HepG2 (cell line): ENCODE measurements at regions not wholly inside any gene's neighbourhood (a gene's known extent, or its start where the extent isn't known, plus 50 kb on each side); places are given as distances from the start of the nearest gene placed in this dataset.

Source experiments
- ATAC-seq: fragments of 200-7000 bp; cut with Tn5 transposase; 3 replicates; pipeline ENCODE4 v1.9.1; 2020; ENCODE audit warnings: mild to moderate bottlenecking, moderate library complexity
- BruUV-seq: library from RNA; stranded (reverse); fragments of 400-500 nt; replicated peaks from 2 replicates; lab custom pipeline; 2021; lab: Mats Ljungman, UMichigan
- CTCF ChIA-PET: fragments of 300-600 bp; formaldehyde crosslinking; extraction: SDS; loops from one replicate; lab custom pipeline; 2021; ENCODE audit warnings: low total read pairs, inconsistent platforms, low intra/inter-chr PET ratio; lab: Yijun Ruan, JAX
- POLR2A ChIA-PET: fragments of 350-600 bp; sonication (Branson Sonifier 250); formaldehyde crosslinking; loops from one replicate; lab custom pipeline; 2020; ENCODE audit warnings: antibody characterized with exemption, inconsistent platforms; lab: Yijun Ruan, JAX
- DNase-seq: peaks from one replicate; pipeline ENCODE4 v3.0.0-alpha.2; 2015; ENCODE audit warnings: low spot score
- FAIRE-seq: peaks from 3 replicates; lab custom pipeline; 2011; peaks lifted over from hg19 to GRCh38; lab: Jason Lieb, UNC
- H2AFZ ChIP-seq: one replicate; pipeline ENCODE4 v1.6.1; 2011; ENCODE audit warnings: low read length, inconsistent platforms
- H3K27ac ChIP-seq: fragments of 300-600 bp; 3 replicates; pipeline ENCODE4 v1.8.0; 2011; ENCODE audit warnings: mixed run types, mild to moderate bottlenecking, mixed read lengths, low read length, inconsistent platforms; ENCODE audit not compliant: insufficient read depth; ENCODE audit errors: extremely low read length
- H3K27me3 ChIP-seq, 2 experiments: fragments of 200-600 bp in 1 of 2; 2 replicates in 1 of 2; 3 replicates in 1 of 2; pipeline versions ENCODE4 v1.6.0 to v1.8.0; 2011; ENCODE audit warnings: low read length in 2 of 2, mild to moderate bottlenecking in 2 of 2, moderate library complexity in 2 of 2, inconsistent platforms in 1 of 2; ENCODE audit not compliant: insufficient read depth in 2 of 2, control insufficient read depth in 1 of 2
- H3K36me3 ChIP-seq, 2 experiments: fragments of 200-600 bp in 1 of 2; replicated peaks in 1 of 2; 2 replicates in 1 of 2; 3 replicates in 1 of 2; pipeline versions ENCODE4 v1.5.1 to v1.8.0; 2011; ENCODE audit warnings: low read length in 2 of 2, inconsistent platforms in 1 of 2; ENCODE audit not compliant: insufficient read depth in 2 of 2, control insufficient read depth in 1 of 2
- H3K4me1 ChIP-seq: 2 replicates; pipeline ENCODE4 v1.5.1; 2012; ENCODE audit warnings: low read length, inconsistent platforms; ENCODE audit not compliant: insufficient read depth
- H3K4me2 ChIP-seq: 2 replicates; pipeline ENCODE4 v1.6.0; 2011; ENCODE audit warnings: low read depth, low read length, inconsistent platforms
- H3K4me3 ChIP-seq, 3 experiments: fragments of 200-600 bp in 1 of 3; sonication (generic), shearing (Covaris generic) in 1 of 3; replicated peaks in 1 of 3; 2 replicates each; pipeline ENCODE4 v1.5.1; 2011 to 2016; ENCODE audit warnings: low read length in 3 of 3, inconsistent platforms in 2 of 3, low read depth in 2 of 3, mild to moderate bottlenecking in 2 of 3, control low read depth in 1 of 3, mixed read lengths in 1 of 3; ENCODE audit not compliant: insufficient read depth in 1 of 3
- H3K79me2 ChIP-seq: one replicate; pipeline ENCODE4 v1.6.1; 2011; ENCODE audit warnings: low read length, inconsistent platforms; ENCODE audit not compliant: insufficient read depth
- H3K9ac ChIP-seq: 2 replicates; pipeline ENCODE4 v1.6.0; 2011; ENCODE audit warnings: mild to moderate bottlenecking, low read depth, low read length, inconsistent platforms; ENCODE audit not compliant: insufficient read depth
- H3K9me3 ChIP-seq: 2 replicates; pipeline ENCODE4 v1.5.1; 2012; ENCODE audit warnings: mild to moderate bottlenecking, low read length
- H4K20me1 ChIP-seq: 2 replicates; pipeline ENCODE4 v1.6.0; 2011; ENCODE audit warnings: inconsistent platforms, mild to moderate bottlenecking, low read length, moderate library complexity; ENCODE audit not compliant: insufficient read depth
- AFF4 ChIP-seq: sonication (generic); formaldehyde crosslinking; IDR thresholded peaks from 2 replicates; pipeline ENCODE4 v1.4.0; 2020; ENCODE audit warnings: missing genetic modification reagents
- KDM3A ChIP-seq: IDR thresholded peaks from 2 replicates; pipeline ENCODE4 v1.6.1; 2018; ENCODE audit warnings: low read depth, missing compliant biosample characterization
- NKX3-1 ChIP-seq: sonication (generic); formaldehyde crosslinking; IDR thresholded peaks from 2 replicates; pipeline ENCODE4 v1.5.0; 2020; ENCODE audit warnings: missing genetic modification reagents
- RARA ChIP-seq: IDR thresholded peaks from 2 replicates; pipeline ENCODE4 v1.6.1; 2016; ENCODE audit warnings: missing genetic modification reagents, missing compliant biosample characterization
- SIX1 ChIP-seq: sonication (generic); formaldehyde crosslinking; IDR thresholded peaks from 2 replicates; pipeline ENCODE4 v1.4.0; 2020; ENCODE audit warnings: missing genetic modification reagents, borderline replicate concordance
- SMYD3 ChIP-seq: sonication (generic); formaldehyde crosslinking; IDR thresholded peaks from 2 replicates; pipeline ENCODE4 v1.8.1; 2023; ENCODE audit warnings: mild to moderate bottlenecking, missing genetic modification reagents
- SP2 ChIP-seq: sonication (generic); formaldehyde crosslinking; IDR thresholded peaks from 2 replicates; pipeline ENCODE4 v1.5.1; 2020; ENCODE audit warnings: mild to moderate bottlenecking, missing genetic modification reagents
- ZNF232 ChIP-seq: sonication (generic); formaldehyde crosslinking; IDR thresholded peaks from 2 replicates; pipeline ENCODE4 v1.4.0; 2020; ENCODE audit warnings: missing genetic modification reagents, borderline replicate concordance
- ZNF317 ChIP-seq: sonication (generic); formaldehyde crosslinking; IDR thresholded peaks from 2 replicates; pipeline ENCODE4 v1.5.0; 2020; ENCODE audit warnings: mild to moderate bottlenecking, missing genetic modification reagents
- ZNF431 ChIP-seq: sonication (generic); formaldehyde crosslinking; IDR thresholded peaks from 2 replicates; pipeline ENCODE4 v1.9.0; 2022; ENCODE audit warnings: missing genetic modification reagents, low read depth, mild to moderate bottlenecking, borderline replicate concordance
- ZNF768 ChIP-seq: sonication (generic); formaldehyde crosslinking; IDR thresholded peaks from 2 replicates; pipeline ENCODE4 v1.4.0; 2020; ENCODE audit warnings: missing genetic modification reagents
- WGBS: methylation state at CpG from one replicate; pipeline ENCODE4 v1.1.6; 2017; ENCODE audit warnings: low lambda C conversion rate; 5-methylcytosine and 5-hydroxymethylcytosine counted together
- in situ Hi-C: cut with HindIII; loops from 2 replicates; pipeline ENCODE4 v1.10.0; 2017; ENCODE audit warnings: low pct_unique_long_range_greater_than_20kb; ENCODE audit not compliant: extremely low pct_ligation_motif_present
- intact Hi-C: fragments of 100-400 bp; cut with micrococcal nuclease; formaldehyde crosslinking; loops from one replicate; pipeline ENCODE4 v1.10.0; 2022; ENCODE audit not compliant: unreplicated experiment

- TF ChIP-seq ZNF317 (CRISPR knock-in tag), result no peak
- TF ChIP-seq NKX3-1 (CRISPR knock-in tag), result no peak
- intact Hi-C loops, result no loop called here
- Histone ChIP-seq H3K36me3 (no peaks in the 10 kb centered on the region), H2AFZ (no peak overlapping the region), H3K79me2 (no peaks in the 10 kb centered on the region), H3K9ac (no peak overlapping the region), H4K20me1 (no peaks in the 10 kb centered on the region; the same call in 1 of the 2 replicates), H3K4me2 (no peak overlapping the region), H3K4me3 (no peak overlapping the region), H3K27me3 (peaks cover 16 to 80% of the 10 kb centered on the region in 2 experiments), H3K9me3 (no peaks in the 10 kb centered on the region), H3K27ac (no peak overlapping the region), H3K4me1 (peaks cover 13% of the 10 kb centered on the region)
- ChIA-PET CTCF (no interaction called here), POLR2A (no interaction called here)
- no TSS peak for BruUV-seq
- FAIRE-seq (no peak), ATAC-seq (no peak), DNase-seq (no peak)
- in situ Hi-C loops, result no loop called here
- 35% methylated on average over 3 of the region's 16 CpGs for WGBS
These were observed 338.2 kb upstream of the MYT1L start for GRCh38 chr2:2669316-2669715.

- Histone ChIP-seq H3K4me3 (no peak overlapping the region), H3K27ac (no peak overlapping the region), H3K79me2 (no peaks in the 10 kb centered on the region), H4K20me1 (no peaks in the 10 kb centered on the region; the same call in 1 of the 2 replicates), H3K4me1 (peaks cover 13% of the 10 kb centered on the region), H3K4me2 (no peak overlapping the region), H3K36me3 (no peaks in the 10 kb centered on the region), H2AFZ (no peak overlapping the region), H3K9me3 (no peaks in the 10 kb centered on the region), H3K27me3 (peaks cover 19 to 80% of the 10 kb centered on the region in 2 experiments), H3K9ac (no peak overlapping the region)
- in situ Hi-C loops, result no loop called here
- 51% methylated on average over 19 of the region's 21 CpGs for WGBS
- TF ChIP-seq KDM3A (CRISPR knock-in tag), result no peak
- TF ChIP-seq ZNF431 (CRISPR knock-in tag), result no peak
- no peak for TF ChIP-seq ZNF768
- no peak for TF ChIP-seq SP2
- TF ChIP-seq SMYD3 (CRISPR knock-in tag), result no peak
- no peak for TF ChIP-seq AFF4 (CRISPR knock-in tag)
- no peak for TF ChIP-seq ZNF232
- no peak for TF ChIP-seq SIX1 (CRISPR knock-in tag)
- TF ChIP-seq RARA, result no peak
- no TSS peak for BruUV-seq
- CTCF ChIA-PET, result no interaction called here
- intact Hi-C loops, result no loop called here
- FAIRE-seq, result no peak
- POLR2A ChIA-PET, result no interaction called here
- ATAC-seq, result no peak
- DNase-seq, result no peak
These were observed 337.7 kb upstream of the MYT1L start for GRCh38 chr2:2668681-2669265.
